A172 (cell line): ENCODE measurements at regions not wholly inside any gene's neighbourhood (a gene's known extent, or its start where the extent isn't known, plus 50 kb on each side); places are given as distances from the start of the nearest gene placed in this dataset.

Experiments used
- DNase-seq: peaks from one replicate; pipeline ENCODE4 v3.0.0-alpha.2; 2015; ENCODE audit warnings: low spot score

GRCh38 chr20:20877079-20877478, 164.6 kb upstream of the RALGAPA2 start:
- DNase-seq = no peak

- DNase-seq = no peak
Observed at GRCh38 chr20:20875716-20876115, 163.3 kb upstream of the RALGAPA2 start.

DNA sequence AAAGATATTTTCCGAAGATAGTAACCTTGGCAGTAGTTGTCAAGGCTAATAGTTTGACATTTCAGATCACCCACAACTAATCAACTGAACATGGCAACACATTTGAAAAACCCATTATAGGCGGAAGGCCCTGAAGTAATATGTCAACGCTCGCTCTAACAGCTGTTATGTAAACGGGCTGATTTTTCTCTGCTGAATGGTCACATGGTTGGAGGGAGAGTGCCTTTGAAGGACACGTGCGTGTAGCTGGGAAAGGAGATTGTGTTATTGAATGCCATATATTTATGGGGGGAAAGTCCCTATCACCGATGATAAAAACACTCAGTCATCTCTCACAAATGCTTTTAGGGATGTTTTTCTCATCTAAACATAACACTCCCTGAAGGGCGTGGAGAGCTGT, 160.0 kb upstream of the RALGAPA2 start:
- no peak for DNase-seq

GRCh38 chr20:20869161-20869775, 156.8 kb upstream of the RALGAPA2 start:
- DNase-seq = no peak

DNA sequence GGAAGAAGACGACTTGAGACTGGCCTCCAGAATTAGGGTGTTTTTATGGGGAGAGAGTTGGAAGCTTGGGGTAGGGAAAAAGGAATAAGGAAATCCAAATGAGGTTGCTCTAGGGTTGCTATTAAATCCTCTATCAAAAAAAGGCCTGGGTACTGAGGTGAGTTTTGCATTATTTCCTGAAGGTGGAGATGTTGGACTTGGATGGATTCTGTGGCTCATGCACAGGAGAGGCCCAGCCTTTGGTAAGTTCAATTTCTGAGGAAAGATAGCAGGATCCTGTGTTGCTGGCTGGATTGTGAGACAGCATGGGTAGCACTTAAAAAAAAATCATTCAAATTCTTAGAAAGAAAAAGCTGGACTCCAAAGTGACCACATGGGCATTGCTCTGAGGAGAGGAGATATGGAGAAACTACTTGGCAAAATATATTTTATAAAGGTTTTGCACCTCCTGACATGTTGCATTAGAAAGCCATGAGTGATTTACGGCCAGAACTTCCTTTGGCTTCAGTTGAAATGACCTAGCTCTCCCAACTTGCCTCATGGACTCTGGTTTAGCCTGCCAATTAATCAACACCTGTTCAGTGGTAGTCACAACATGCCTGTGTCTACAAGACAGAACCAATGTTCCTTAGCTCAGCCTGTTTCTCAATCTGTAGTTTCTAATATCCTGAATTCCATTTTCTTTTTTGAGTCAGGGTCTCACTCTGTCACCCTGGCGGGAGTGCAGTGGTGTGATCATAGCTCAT, 152.1 kb upstream of the RALGAPA2 start:
- DNase-seq = peak; percentile 3

DNA sequence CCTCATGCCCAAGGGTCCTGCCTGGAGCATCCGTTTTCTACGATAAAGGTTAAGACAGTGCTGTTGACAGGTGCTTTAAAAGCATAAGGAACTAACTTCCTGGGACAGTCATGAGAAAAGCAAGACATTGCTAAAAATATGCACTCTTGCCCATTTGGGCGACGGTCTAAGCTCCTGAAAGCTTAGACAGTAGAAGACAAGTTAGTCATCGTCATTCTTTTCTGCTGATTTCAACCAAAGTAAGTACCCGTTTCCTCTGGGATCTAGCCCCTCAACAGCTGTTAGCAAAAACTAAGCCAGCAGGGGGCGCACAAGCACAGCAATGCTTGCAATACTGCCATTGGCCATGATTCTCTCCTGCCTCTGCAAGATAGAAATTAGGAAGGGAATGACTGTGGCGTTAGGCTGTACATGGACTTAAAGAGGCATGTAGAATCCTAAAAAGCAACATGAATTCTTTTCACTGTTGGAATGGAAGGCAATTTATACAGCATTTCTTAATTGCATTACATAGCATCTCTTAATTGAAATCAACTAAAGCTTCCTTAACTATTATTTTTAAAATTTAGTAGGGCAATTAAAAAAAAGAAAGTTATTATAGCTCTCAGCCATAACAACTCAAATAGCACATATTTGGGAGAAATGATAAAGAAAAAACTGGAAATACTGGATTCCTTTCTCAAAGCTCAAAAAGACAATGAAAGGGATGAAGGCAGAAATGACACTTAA, 147.8 kb upstream of the RALGAPA2 start:
- peak; percentile 86 for DNase-seq

DNA sequence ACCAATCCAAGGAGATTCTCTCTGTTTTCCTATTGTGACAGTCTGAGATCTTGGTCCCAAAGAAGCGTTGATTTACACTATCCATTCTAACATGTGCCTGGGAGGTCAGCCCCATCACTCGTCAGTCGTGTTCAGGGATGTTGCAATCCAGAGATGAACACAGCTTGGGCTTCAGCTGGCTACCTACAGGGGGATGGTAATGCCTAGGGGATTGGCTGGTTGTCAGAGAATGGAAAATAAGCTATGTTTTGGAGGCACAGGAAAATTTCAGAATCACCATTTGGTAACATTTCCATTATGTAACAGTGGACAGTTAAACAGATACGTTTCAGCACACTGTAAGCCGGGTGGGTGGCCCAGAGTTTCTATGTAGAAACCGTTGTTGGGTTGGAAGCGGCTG, 147.1 kb upstream of the RALGAPA2 start:
- no peak for DNase-seq

- no peak for DNase-seq
Observed at GRCh38 chr20:20856956-20857355, 144.5 kb upstream of the RALGAPA2 start.

GRCh38 chr20:20856306-20856705, 143.9 kb upstream of the RALGAPA2 start:
- no peak for DNase-seq

DNA sequence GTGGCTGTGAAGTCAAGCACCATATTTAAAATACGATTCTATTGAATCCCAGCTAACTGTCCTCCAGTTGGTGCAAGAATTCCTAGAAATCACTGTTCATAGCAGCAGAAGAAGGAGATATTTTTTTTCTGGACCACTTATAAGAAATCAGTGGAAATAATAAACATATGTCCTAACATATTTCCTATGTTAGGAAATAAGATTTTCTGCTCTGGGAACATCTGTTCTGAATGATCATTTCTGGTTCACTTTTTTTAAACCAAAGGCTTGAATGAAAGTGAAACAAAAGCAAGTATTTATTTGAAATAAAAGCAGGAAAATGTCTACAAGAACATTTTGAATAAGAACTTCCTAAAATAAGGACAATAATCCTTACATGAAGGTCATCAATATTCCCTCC, 138.9 kb upstream of the RALGAPA2 start:
- no peak for DNase-seq

GRCh38 chr20:20850407-20850806, 138.0 kb upstream of the RALGAPA2 start:
- DNase-seq = no peak

DNA sequence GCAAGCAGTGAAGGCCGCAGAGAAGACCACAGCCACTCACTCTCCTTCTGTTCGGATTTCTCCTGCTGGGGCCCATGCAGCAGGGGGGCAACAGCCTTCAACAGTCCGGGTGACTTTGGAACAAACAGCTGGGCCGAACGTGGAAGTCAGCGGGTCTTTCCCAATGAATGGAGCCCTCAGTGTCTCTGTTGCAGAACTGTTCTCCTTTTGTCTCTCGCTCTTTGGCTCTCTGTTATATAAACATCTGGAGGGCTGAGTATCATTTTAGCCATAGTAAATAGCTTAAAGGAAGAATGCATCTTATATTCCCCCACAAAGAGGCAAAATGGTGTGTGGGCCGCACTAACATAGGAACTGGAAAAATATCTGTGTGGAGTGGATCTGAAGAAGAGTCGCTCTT, 136.7 kb upstream of the RALGAPA2 start:
- DNase-seq = no peak

DNA sequence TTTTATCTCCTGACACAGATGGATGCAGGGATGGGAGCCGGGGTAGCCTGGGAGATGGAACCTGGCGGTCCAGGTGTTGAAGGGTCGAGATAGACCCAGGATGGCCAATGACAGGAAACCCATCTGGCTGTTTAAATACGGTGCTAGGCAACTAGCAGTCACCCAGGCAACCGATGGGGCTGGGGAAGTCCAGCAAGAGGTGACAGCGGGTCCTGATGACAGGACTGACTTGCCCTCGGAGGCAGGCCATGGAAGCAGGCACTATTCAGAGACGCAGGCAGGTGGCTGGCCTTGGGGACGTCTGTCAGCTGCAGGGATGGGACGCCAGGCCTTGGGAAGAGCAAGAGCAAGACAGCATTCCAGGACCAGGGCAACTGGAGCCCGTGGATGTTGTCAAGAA, 135.4 kb upstream of the RALGAPA2 start:
- no peak for DNase-seq

DNA sequence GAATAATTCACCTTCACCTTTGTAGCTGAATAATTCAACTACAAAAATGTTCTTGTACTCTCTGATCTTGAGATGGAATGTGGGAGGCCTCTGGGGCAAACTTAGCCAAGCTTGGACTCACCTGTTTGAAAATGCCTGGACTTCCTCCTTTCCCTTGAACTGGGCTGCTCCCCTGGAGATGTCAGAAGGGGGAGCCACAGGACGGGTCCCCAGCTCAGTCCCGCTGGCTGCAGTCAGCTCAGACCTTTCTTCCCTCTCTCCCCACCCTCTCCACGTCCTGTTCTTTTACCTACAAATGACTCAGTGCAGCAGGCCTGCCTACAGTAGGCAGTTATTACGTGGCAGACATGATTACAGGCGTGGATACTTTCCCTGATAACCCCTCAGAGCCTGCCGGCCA, 131.5 kb upstream of the RALGAPA2 start:
- no peak for DNase-seq

DNA sequence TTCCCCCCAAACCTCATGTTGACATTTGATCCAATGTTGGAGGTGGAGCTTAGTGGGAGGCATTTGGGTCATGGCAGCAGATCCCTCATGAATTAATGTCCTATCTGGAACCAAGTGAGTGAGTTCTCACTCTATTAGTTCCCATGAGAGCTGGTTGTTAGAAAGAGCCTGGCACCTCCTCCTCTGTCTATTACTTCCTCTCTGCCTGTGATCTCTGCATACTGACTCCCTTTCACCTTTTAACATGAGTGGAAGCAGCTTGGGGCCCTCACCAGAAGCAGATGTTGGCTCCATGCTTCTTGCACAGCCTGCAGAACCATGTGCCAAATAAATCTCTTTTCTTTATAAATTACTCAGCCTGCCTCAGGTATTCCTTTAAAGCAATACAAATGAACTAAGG, 127.3 kb upstream of the RALGAPA2 start:
- DNase-seq = no peak

GRCh38 chr20:20837574-20838021, 125.2 kb upstream of the RALGAPA2 start:
- DNase-seq = peak; percentile 25

DNA sequence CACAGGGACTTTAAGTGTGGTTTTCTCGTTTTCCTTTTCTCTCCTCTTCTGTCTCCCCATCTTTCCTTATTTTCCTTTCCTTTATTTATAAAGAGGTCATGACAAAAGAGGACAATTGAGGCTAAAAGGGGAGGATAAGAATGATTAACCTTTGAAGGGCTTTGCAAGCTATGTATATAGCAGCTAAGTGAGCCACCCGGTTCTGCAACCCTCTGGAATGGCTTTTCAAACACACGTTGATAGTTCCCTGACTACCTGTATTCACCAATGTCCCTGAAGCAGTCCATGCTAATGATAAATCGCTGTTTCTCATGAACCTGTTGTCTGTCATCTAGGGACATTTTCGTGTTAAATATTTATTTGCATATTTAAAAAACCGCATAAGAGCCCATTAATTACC, 124.4 kb upstream of the RALGAPA2 start:
- DNase-seq = no peak

DNA sequence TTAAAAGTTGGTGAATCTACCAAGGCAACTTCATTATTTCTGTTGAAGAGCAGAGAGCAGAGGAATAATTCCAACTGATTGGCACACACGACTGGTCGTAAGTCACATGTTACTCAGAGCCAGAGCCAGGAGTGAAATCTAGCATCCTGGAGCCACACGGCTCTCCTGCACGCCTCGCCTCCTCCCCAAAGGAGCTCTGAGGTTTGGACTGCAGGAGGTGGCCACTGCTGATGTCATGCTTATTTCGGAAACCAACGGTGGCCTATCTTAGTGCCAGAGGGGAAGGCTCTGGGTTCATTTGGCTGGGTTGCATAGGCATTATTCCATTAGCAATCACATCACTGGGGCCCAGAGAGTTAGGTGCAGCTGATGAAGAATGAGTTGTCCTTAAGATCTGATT, 123.5 kb upstream of the RALGAPA2 start:
- DNase-seq = no peak

DNA sequence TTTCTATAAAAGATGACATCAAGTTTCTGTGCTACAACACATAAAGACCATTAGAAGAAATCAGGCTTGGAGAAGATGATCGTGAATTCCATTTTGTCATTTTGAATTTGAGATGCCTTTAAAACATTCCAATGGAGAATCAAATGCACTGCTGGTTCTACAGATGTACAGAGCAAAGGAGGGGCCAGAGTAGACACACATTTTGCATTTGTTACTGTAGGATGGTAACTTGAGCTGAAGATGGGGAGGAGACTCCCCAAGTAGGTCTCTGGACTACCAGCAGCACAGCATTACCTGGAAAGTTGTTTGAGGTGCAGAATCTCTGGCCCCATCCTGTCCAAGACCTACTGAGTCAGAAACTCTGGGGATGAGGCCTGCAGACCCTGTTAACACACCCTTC, 121.6 kb upstream of the RALGAPA2 start:
- DNase-seq = no peak

DNA sequence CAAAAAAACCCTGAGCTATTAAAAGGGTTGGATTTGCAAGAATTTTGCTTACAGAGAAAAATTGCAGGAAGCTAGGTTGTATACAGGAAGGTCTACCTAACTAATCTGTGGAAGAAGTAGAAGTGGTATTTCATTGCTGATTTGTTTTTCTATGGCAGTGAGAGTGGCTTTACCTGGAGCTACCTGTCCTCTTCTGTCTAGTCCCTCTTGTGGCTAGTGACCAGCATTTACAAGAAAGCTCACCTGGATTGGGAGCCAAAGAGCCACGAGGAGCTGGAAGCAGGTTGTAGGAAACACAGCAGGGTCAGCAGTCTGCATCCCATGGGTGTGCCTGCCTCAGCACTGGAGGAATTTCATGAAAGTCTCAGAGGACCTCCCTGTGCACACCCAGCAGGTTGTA, 120.3 kb upstream of the RALGAPA2 start:
- DNase-seq = no peak

- peak; percentile 21 for DNase-seq
Observed at GRCh38 chr20:20831794-20832193, 119.3 kb upstream of the RALGAPA2 start.

GRCh38 chr20:20829681-20830080, 117.2 kb upstream of the RALGAPA2 start:
- no peak for DNase-seq

DNA sequence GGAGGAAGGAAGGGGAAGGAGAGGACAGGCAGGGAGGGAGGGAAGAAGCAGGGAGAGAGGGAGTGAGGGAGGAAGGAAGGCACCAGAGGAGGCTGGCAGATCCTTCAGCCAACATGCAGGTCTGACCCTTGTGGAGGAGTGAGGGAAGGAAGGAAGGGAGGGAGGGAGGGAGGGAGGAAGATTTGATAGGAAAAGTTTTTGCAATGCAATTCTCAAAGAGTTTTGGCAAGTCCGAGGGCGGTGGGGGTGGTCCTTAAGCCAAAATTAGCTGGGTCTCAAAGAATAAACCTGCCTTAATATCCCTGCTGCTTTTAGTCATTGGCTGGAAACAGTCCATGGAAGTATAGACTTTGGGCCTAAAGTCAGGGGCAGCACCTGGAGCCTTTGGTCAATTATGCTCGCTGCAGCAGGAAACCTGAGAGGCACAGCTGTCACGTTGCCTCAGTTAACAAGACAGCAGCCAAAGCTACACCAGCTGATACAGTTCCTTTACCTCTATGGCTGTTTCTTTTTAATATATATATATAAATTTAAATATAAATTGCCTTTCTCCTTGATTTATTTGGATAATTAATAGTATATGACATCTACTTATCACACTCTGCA, 115.7 kb upstream of the RALGAPA2 start:
- no peak for DNase-seq
